Esophagus squamous epithelium (tissue), 5 donors: ENCODE measurements at regions not wholly inside any gene's neighbourhood (a gene's known extent, or its start where the extent isn't known, plus 50 kb on each side); places are given as distances from the start of the nearest gene placed in this dataset.

Experiments
- DNase-seq: peaks from one replicate; lab custom pipeline; 2025; lab: John Stamatoyannopoulos, UW
- H3K27ac ChIP-seq, 4 donors: fragments of 200-600 bp; sonication (generic); one replicate each; pipeline ENCODE4 v1.5.1; 2016 to 2019; ENCODE audit warnings: mild to moderate bottlenecking in 1 of 4
- H3K27me3 ChIP-seq, 4 donors: fragments of 200-600 bp; sonication (generic); 1 replicate in 3 of 4; 2 replicates in 1 of 4; pipeline versions ENCODE4 v1.5.1 to v1.6.0; 2017 to 2021; ENCODE audit warnings: antibody characterized with exemption in 1 of 4
- H3K36me3 ChIP-seq, 3 donors: fragments of 200-600 bp; sonication (generic); one replicate each; pipeline ENCODE4 v1.5.1; 2016 to 2019
- H3K4me1 ChIP-seq, 3 donors: fragments of 200-600 bp; sonication (generic); one replicate each; pipeline ENCODE4 v1.5.1; 2017 to 2019
- H3K4me3 ChIP-seq, 4 donors: fragments of 200-600 bp; sonication (generic); 1 replicate in 3 of 4; 2 replicates in 1 of 4; pipeline ENCODE4 v1.5.1; 2016 to 2019; ENCODE audit warnings: mild to moderate bottlenecking in 2 of 4, moderate library complexity in 1 of 4
- H3K9me3 ChIP-seq, 3 donors: fragments of 200-600 bp; sonication (generic); one replicate each; pipeline ENCODE4 v1.5.1; 2016 to 2019
- CTCF ChIP-seq, 6 experiments: fragments of 450-650 bp in 4 of 6; fragments of 200-600 bp in 2 of 6; sonication (generic) in 2 of 6; IDR thresholded peaks; one replicate each; pipeline ENCODE4 v1.5.1; 2016 to 2019; ENCODE audit warnings: antibody characterized with exemption in 6 of 6, mild to moderate bottlenecking in 4 of 6, moderate library complexity in 4 of 6
- POLR2A ChIP-seq, 4 donors: fragments of 450-650 bp; IDR thresholded peaks; one replicate each; pipeline ENCODE4 v1.6.1; 2017; ENCODE audit warnings: antibody characterized with exemption in 4 of 4, mild to moderate bottlenecking in 4 of 4, moderate library complexity in 3 of 4
- WGBS, 2 donors: methylation state at CpG; one replicate each; pipeline ENCODE4 v1.1.5; 2018; 5-methylcytosine and 5-hydroxymethylcytosine counted together
- intact Hi-C: fragments of 100-400 bp; cut with DNase I; formaldehyde crosslinking; loops from one replicate; pipeline ENCODE4 v1.15.0; 2022
- donor health status: DM: yes; HTN: yes; CAD: no.

DNA sequence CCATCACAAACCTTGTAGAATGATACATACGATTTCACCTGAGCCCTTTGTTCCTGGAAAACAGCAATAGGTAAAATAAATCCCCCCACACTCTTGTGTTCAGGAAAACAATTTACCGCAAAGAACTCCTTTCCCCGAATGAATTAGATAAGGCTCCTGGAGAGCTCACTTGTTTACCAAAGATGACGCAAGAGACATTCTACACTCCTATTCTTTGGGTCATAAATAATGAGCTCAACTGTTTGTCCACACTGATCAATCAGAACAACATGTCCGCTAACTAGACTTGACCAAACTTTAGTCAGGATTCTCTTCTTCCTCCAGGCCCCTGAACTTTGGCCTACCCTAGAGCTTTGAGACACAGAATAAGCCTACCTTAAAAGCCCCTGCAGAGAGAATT lies 271.9 kb upstream of the OPRM1 start:
- 50 to 66% methylated on average over 5 of the region's 5 CpGs for WGBS, 2 donors
- Histone ChIP-seq H3K36me3 (no peaks in the 10 kb centered on the region), H3K27me3 (no peaks in the 10 kb centered on the region), H3K27ac (no peak overlapping the region), H3K4me3 (no peak overlapping the region), H3K9me3 (no peaks in the 10 kb centered on the region), H3K4me1 (no peaks in the 10 kb centered on the region)
- no peak for TF ChIP-seq CTCF (IDR thresholded peaks at IDR 0.05)
- TF ChIP-seq POLR2A (IDR thresholded peaks at IDR 0.05) = no peak
- no peak for DNase-seq
- intact Hi-C loops = no loop called here

DNA sequence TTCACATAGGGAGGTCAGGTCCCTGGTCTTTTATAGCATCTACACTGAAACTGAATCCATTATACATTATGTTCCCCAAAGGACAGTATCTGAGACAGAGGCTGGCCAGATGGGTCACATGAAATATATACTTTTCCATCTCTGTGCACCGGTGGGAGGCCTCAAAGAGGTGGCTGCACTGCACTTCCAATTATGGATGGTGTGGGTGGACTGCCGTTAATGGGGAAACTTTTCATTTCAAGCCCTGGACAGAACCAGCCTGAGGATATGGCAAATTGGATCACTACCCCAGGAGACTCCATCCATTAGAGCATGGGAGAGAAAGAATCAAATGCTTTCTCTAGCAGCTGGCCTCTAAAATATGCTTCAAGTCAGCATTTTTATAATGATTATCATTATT lies 280.5 kb upstream of the OPRM1 start:
- Histone ChIP-seq H3K36me3 (no peaks in the 10 kb centered on the region), H3K9me3 (no peaks in the 10 kb centered on the region), H3K27ac (no peak overlapping the region), H3K4me1 (no peaks in the 10 kb centered on the region), H3K4me3 (no peak overlapping the region), H3K27me3 (no peaks in the 10 kb centered on the region)
- no peak for TF ChIP-seq POLR2A (IDR thresholded peaks at IDR 0.05)
- no peak for TF ChIP-seq CTCF (IDR thresholded peaks at IDR 0.05)
- intact Hi-C loops = no loop called here
- WGBS, 2 donors = 58 to 100% methylated on average over 1 to 2 of the region's 2 CpGs
- no peak for DNase-seq

DNA sequence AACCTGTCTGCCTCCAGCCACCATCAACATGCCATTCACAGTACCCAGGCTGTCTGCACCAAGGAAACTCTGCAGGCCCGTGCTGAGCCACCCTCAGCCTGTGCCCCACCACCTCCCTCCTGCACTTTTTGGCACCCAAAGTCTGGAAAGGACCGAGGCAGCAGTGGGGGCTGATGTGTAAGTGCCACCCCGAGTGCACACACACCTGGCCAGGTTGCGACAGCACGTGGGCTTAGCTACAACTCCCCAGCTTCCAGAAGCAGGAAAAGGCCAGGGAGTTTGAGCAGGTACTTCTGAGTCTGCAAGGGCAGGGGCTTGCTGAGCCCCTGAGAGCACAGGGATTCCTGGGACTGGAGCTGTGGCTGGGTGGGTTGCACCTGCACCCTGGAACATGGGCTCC lies 303.3 kb upstream of the OPRM1 start:
- 42 to 100% methylated on average over 1 to 5 of the region's 5 CpGs for WGBS, 2 donors
- no peaks in the 10 kb centered on the region for H3K27me3 ChIP-seq
- DNase-seq = no peak
- intact Hi-C loops = no loop called here
- no peaks in the 10 kb centered on the region for H3K4me1 ChIP-seq
- TF ChIP-seq POLR2A (IDR thresholded peaks at IDR 0.05) = no peak
- no peak for TF ChIP-seq CTCF (IDR thresholded peaks at IDR 0.05)
- H3K36me3 ChIP-seq = no peaks in the 10 kb centered on the region
- H3K4me3 ChIP-seq = no peak overlapping the region
- no peak overlapping the region for H3K27ac ChIP-seq
- H3K9me3 ChIP-seq = peaks cover 0 to 9% (median 0%) of the 10 kb centered on the region in 3 donors

- intact Hi-C loops = no loop called here
- TF ChIP-seq CTCF (IDR thresholded peaks at IDR 0.05) = no peak
- TF ChIP-seq POLR2A (IDR thresholded peaks at IDR 0.05) = no peak
- Histone ChIP-seq H3K27me3 (no peaks in the 10 kb centered on the region), H3K9me3 (no peaks in the 10 kb centered on the region), H3K4me1 (no peaks in the 10 kb centered on the region), H3K4me3 (no peak overlapping the region), H3K36me3 (no peaks in the 10 kb centered on the region), H3K27ac (no peak overlapping the region)
- no peak for DNase-seq
- WGBS, 2 donors = 26 to 45% methylated on average over 2 of the region's 2 CpGs
Measured at GRCh38 chr6:153729189-153729588, 309.9 kb upstream of the OPRM1 start.

DNA sequence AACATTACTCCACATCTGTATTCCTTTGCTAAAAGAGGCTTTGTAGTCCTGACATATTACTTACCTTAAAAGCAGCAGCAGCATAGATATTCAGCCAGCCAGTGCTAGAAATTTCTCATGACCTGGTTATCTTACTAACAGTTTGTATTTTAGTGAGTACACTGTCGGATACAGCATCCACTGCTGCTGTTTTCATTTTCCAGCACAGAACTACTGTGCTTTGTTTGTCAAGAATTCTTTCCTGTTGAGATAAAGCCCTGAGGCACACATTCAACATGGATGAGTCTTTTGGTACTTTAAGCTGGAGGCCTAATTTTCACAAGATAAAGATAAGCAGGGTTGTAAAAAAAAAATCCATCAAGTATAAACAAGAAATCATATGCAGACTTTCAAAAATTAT lies 311.2 kb upstream of the OPRM1 start:
- H3K27ac ChIP-seq = no peak overlapping the region
- TF ChIP-seq CTCF (IDR thresholded peaks at IDR 0.05) (no peak), POLR2A (IDR thresholded peaks at IDR 0.05) (no peak)
- H3K9me3 ChIP-seq = no peaks in the 10 kb centered on the region
- no peak overlapping the region for H3K4me3 ChIP-seq
- no peaks in the 10 kb centered on the region for H3K27me3 ChIP-seq
- H3K4me1 ChIP-seq = no peaks in the 10 kb centered on the region
- H3K36me3 ChIP-seq = no peaks in the 10 kb centered on the region
- intact Hi-C loops = no loop called here
- no peak for DNase-seq
- WGBS, 2 donors = 30 to 39% methylated on average over 1 of the region's 1 CpG
